HG02571 (cell line): ENCODE measurements at regions not wholly inside any gene's neighbourhood (a gene's known extent, or its start where the extent isn't known, plus 50 kb on each side); places are given as distances from the start of the nearest gene placed in this dataset.
"Not testable (repeated sequence)": the region's sequence is repeated elsewhere in the genome, so short reads cannot be mapped to it uniquely, and the experiment has no call there.

Experiments used
- ATAC-seq: cut with Tn5 transposase; IDR thresholded peaks from one replicate; pipeline ENCODE4 v1.9.1; 2021; ENCODE audit warnings: mild to moderate bottlenecking, moderate library complexity; ENCODE audit not compliant: unreplicated experiment

GRCh38 chr18:60067426-60068210 is 167.8 kb downstream of the PMAIP1 start:
- no peak for ATAC-seq

- ATAC-seq, result no peak
Observed at GRCh38 chr18:60066219-60066975, 166.6 kb downstream of the PMAIP1 start.

- no peak for ATAC-seq
Observed at GRCh38 chr18:60064271-60064670, 164.5 kb downstream of the PMAIP1 start.

GRCh38 chr18:60062831-60063230 is 163.0 kb downstream of the PMAIP1 start:
- not testable (repeated sequence) for ATAC-seq

GRCh38 chr18:60062396-60062795 is 162.6 kb downstream of the PMAIP1 start:
- ATAC-seq, result no peak

- ATAC-seq, result no peak
Observed at GRCh38 chr18:60060578-60060977, 160.8 kb downstream of the PMAIP1 start.

GRCh38 chr18:60060026-60060425 is 160.2 kb downstream of the PMAIP1 start:
- ATAC-seq, result no peak

GRCh38 chr18:60059216-60059615 is 159.4 kb downstream of the PMAIP1 start:
- ATAC-seq, result no peak

- no peak for ATAC-seq
Observed at GRCh38 chr18:60053747-60054304, 154.0 kb downstream of the PMAIP1 start.

GRCh38 chr18:60050821-60051220 is 151.0 kb downstream of the PMAIP1 start:
- ATAC-seq, result no peak

GRCh38 chr18:60049172-60049571 is 149.4 kb downstream of the PMAIP1 start:
- no peak for ATAC-seq

- no peak for ATAC-seq
Observed at GRCh38 chr18:60047556-60047955, 147.8 kb downstream of the PMAIP1 start.

GRCh38 chr18:60044290-60045006 is 144.7 kb downstream of the PMAIP1 start:
- no peak for ATAC-seq

GRCh38 chr18:60040971-60041370 is 141.2 kb downstream of the PMAIP1 start:
- ATAC-seq, result no peak

GRCh38 chr18:60038731-60039130 is 138.9 kb downstream of the PMAIP1 start:
- no peak for ATAC-seq

- ATAC-seq, result no peak
Observed at GRCh38 chr18:60027397-60027796, 127.6 kb downstream of the PMAIP1 start.

- no peak for ATAC-seq
Observed at GRCh38 chr18:60024857-60025256, 125.1 kb downstream of the PMAIP1 start.

GRCh38 chr18:60024345-60024744 is 124.5 kb downstream of the PMAIP1 start:
- ATAC-seq, result no peak

- no peak for ATAC-seq
Observed at GRCh38 chr18:60022671-60023276, 123.0 kb downstream of the PMAIP1 start.

- no peak for ATAC-seq
Observed at GRCh38 chr18:60021556-60021955, 121.8 kb downstream of the PMAIP1 start.
